ENCODE measurements at regions not wholly inside any gene's neighbourhood (a gene's known extent, or its start where the extent isn't known, plus 50 kb on each side); places are given as distances from the start of the nearest gene placed in this dataset.

DNA sequence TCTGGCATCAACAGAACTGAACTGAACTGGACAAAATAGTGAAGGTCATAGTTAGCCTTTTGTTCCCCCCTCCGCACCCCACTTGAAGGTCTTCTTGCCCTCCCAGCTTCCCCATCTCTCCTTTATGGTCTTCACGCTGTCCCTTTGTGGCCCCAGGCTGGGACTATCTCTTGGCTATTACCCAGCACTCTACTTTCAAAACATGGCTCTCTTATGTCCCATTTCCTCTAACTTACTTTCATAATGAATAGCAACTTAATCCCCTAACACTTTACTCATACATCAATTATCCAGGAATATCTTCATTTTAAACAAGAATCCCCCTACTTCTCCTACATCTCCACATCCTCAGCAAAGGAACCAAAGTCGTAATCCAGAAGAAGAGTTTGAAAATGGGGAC lies 135.3 kb upstream of the ITGB1 start:
- H3K27me3 Mint-ChIP-seq (ENCODE audit: low read depth) = peaks cover 4% of the 10 kb centered on the region; the same call in 1 of the 2 replicates
- peaks cover 24% of the 10 kb centered on the region for H3K4me1 Mint-ChIP-seq
- H3K36me3 Mint-ChIP-seq = peaks cover 48% of the 10 kb centered on the region
- no peak for DNase-seq (ENCODE audit: low spot score)
- TF ChIP-seq ELF4 (CRISPR knock-in tag; IDR thresholded peaks at IDR 0.05; ENCODE audit: low read depth) = no peak
- TF ChIP-seq, protein P1, sequence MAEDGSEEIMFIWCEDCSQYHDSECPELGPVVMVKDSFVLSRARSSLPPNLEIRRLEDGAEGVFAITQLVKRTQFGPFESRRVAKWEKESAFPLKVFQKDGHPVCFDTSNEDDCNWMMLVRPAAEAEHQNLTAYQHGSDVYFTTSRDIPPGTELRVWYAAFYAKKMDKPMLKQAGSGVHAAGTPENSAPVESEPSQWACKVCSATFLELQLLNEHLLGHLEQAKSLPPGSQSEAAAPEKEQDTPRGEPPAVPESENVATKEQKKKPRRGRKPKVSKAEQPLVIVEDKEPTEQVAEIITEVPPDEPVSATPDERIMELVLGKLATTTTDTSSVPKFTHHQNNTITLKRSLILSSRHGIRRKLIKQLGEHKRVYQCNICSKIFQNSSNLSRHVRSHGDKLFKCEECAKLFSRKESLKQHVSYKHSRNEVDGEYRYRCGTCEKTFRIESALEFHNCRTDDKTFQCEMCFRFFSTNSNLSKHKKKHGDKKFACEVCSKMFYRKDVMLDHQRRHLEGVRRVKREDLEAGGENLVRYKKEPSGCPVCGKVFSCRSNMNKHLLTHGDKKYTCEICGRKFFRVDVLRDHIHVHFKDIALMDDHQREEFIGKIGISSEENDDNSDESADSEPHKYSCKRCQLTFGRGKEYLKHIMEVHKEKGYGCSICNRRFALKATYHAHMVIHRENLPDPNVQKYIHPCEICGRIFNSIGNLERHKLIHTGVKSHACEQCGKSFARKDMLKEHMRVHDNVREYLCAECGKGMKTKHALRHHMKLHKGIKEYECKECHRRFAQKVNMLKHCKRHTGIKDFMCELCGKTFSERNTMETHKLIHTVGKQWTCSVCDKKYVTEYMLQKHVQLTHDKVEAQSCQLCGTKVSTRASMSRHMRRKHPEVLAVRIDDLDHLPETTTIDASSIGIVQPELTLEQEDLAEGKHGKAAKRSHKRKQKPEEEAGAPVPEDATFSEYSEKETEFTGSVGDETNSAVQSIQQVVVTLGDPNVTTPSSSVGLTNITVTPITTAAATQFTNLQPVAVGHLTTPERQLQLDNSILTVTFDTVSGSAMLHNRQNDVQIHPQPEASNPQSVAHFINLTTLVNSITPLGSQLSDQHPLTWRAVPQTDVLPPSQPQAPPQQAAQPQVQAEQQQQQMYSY (CRISPR knock-in tag; IDR thresholded peaks at IDR 0.05) = no peak
- TF ChIP-seq, protein P2, sequence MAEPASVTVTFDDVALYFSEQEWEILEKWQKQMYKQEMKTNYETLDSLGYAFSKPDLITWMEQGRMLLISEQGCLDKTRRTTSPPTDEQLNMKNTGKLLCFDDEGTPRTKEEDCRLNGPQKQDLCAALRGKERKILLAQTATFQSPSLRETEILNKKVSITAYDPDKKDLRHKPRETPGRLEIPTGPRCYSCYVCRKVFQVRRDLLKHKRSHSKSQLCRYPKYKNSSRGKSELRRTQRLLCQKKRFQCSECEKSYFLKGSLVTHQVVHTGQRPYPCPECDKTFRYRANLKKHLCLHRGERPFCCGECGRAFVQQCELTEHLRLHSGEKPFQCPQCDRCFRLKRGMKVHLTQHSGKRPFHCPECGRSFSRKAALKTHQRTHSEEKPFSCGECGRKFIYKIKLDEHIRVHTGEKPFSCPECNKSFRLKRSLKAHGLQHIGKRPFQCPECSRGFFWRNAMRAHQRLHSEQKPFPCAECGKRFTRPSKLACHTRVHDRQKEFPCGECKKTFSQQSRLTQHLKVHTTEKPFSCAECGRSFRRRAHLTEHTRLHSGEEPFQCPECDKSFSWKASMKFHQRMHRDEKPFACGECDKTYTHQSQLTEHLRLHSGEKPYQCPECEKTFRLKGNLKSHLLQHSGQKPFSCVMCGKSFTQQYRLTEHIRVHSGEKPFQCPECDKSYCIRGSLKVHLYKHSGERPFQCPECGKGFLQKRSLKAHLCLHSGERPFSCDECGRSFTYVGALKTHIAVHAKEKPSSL (CRISPR knock-in tag; conservative IDR thresholded peaks at IDR 0.05) = no peak
- TF ChIP-seq, protein P3, sequence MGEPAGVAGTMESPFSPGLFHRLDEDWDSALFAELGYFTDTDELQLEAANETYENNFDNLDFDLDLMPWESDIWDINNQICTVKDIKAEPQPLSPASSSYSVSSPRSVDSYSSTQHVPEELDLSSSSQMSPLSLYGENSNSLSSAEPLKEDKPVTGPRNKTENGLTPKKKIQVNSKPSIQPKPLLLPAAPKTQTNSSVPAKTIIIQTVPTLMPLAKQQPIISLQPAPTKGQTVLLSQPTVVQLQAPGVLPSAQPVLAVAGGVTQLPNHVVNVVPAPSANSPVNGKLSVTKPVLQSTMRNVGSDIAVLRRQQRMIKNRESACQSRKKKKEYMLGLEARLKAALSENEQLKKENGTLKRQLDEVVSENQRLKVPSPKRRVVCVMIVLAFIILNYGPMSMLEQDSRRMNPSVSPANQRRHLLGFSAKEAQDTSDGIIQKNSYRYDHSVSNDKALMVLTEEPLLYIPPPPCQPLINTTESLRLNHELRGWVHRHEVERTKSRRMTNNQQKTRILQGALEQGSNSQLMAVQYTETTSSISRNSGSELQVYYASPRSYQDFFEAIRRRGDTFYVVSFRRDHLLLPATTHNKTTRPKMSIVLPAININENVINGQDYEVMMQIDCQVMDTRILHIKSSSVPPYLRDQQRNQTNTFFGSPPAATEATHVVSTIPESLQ (CRISPR knock-in tag; IDR thresholded peaks at IDR 0.05) = no peak
- no peak for TF ChIP-seq NFE2L1 (CRISPR knock-in tag; IDR thresholded peaks at IDR 0.05)
- TF ChIP-seq CREB1 (CRISPR knock-in tag; IDR thresholded peaks at IDR 0.05) = no peak
- TF ChIP-seq, protein P4, sequence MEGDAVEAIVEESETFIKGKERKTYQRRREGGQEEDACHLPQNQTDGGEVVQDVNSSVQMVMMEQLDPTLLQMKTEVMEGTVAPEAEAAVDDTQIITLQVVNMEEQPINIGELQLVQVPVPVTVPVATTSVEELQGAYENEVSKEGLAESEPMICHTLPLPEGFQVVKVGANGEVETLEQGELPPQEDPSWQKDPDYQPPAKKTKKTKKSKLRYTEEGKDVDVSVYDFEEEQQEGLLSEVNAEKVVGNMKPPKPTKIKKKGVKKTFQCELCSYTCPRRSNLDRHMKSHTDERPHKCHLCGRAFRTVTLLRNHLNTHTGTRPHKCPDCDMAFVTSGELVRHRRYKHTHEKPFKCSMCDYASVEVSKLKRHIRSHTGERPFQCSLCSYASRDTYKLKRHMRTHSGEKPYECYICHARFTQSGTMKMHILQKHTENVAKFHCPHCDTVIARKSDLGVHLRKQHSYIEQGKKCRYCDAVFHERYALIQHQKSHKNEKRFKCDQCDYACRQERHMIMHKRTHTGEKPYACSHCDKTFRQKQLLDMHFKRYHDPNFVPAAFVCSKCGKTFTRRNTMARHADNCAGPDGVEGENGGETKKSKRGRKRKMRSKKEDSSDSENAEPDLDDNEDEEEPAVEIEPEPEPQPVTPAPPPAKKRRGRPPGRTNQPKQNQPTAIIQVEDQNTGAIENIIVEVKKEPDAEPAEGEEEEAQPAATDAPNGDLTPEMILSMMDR (IDR thresholded peaks at IDR 0.05) = no peak
- TF ChIP-seq, protein P5, sequence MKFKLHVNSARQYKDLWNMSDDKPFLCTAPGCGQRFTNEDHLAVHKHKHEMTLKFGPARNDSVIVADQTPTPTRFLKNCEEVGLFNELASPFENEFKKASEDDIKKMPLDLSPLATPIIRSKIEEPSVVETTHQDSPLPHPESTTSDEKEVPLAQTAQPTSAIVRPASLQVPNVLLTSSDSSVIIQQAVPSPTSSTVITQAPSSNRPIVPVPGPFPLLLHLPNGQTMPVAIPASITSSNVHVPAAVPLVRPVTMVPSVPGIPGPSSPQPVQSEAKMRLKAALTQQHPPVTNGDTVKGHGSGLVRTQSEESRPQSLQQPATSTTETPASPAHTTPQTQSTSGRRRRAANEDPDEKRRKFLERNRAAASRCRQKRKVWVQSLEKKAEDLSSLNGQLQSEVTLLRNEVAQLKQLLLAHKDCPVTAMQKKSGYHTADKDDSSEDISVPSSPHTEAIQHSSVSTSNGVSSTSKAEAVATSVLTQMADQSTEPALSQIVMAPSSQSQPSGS (CRISPR knock-in tag; IDR thresholded peaks at IDR 0.05; ENCODE audit: borderline replicate concordance, low read depth) = no peak
- TF ChIP-seq NR3C1 (CRISPR knock-in tag; conservative IDR thresholded peaks at IDR 0.05; ENCODE audit: low read depth) = no peak
- TF ChIP-seq, protein P6, sequence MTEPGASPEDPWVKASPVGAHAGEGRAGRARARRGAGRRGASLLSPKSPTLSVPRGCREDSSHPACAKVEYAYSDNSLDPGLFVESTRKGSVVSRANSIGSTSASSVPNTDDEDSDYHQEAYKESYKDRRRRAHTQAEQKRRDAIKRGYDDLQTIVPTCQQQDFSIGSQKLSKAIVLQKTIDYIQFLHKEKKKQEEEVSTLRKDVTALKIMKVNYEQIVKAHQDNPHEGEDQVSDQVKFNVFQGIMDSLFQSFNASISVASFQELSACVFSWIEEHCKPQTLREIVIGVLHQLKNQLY (CRISPR knock-in tag; IDR thresholded peaks at IDR 0.05) = no peak
- TF ChIP-seq, protein P7, sequence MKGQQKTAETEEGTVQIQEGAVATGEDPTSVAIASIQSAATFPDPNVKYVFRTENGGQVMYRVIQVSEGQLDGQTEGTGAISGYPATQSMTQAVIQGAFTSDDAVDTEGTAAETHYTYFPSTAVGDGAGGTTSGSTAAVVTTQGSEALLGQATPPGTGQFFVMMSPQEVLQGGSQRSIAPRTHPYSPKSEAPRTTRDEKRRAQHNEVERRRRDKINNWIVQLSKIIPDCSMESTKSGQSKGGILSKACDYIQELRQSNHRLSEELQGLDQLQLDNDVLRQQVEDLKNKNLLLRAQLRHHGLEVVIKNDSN (CRISPR knock-in tag; IDR thresholded peaks at IDR 0.05) = no peak
- no peak for TF ChIP-seq HMGA2 (CRISPR knock-in tag; IDR thresholded peaks at IDR 0.05)
- TF ChIP-seq TEAD4 (CRISPR knock-in tag; IDR thresholded peaks at IDR 0.05) = no peak
- no peak for TF ChIP-seq JAZF1 (CRISPR knock-in tag; IDR thresholded peaks at IDR 0.05)
- no peak for TF ChIP-seq ATF1 (CRISPR knock-in tag; IDR thresholded peaks at IDR 0.05)
- no peak for TF ChIP-seq ZNF263 (CRISPR knock-in tag; IDR thresholded peaks at IDR 0.05; ENCODE audit: low read depth)
- no peak for TF ChIP-seq TP53 (CRISPR knock-in tag; IDR thresholded peaks at IDR 0.05)
- no peak for TF ChIP-seq SOX15 (CRISPR knock-in tag; IDR thresholded peaks at IDR 0.05)
- TF ChIP-seq FOXJ3 (CRISPR knock-in tag; IDR thresholded peaks at IDR 0.05; ENCODE audit: borderline replicate concordance) = no peak
- TF ChIP-seq, protein P8, sequence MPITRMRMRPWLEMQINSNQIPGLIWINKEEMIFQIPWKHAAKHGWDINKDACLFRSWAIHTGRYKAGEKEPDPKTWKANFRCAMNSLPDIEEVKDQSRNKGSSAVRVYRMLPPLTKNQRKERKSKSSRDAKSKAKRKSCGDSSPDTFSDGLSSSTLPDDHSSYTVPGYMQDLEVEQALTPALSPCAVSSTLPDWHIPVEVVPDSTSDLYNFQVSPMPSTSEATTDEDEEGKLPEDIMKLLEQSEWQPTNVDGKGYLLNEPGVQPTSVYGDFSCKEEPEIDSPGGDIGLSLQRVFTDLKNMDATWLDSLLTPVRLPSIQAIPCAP (CRISPR knock-in tag; IDR thresholded peaks at IDR 0.05) = no peak
- H3K9me3 Mint-ChIP-seq = peaks cover 60% of the 10 kb centered on the region
- H3K4me3 Mint-ChIP-seq = no peak overlapping the region
- H3K27ac Mint-ChIP-seq = no peak overlapping the region
- ChIA-PET CTCF (no interaction called here), POLR2A (no interaction called here)
- no peak for ATAC-seq

Data from WTC11 (cell line).